Activated B cell treated with CpG ODN at 0.5 μM for 24 hours (primary cell): ENCODE measurements at regions not wholly inside any gene's neighbourhood (a gene's known extent, or its start where the extent isn't known, plus 50 kb on each side); places are given as distances from the start of the nearest gene placed in this dataset.

ENCODE experiments used
- ATAC-seq: fragments of 200-7000 bp; cut with Tn5 transposase; one replicate; pipeline ENCODE4 v1.10.0; 2021; ENCODE audit warnings: low read depth, mild to moderate bottlenecking, moderate library complexity
- CTCF ChIA-PET: fragments of 350-600 bp; sonication (Branson Sonifier 250); formaldehyde crosslinking; loops from one replicate; lab custom pipeline; 2021; ENCODE audit warnings: antibody characterized with exemption; lab: Charles Lee
- POLR2A ChIA-PET: fragments of 350-600 bp; sonication (Branson Sonifier 250); formaldehyde crosslinking; loops from one replicate; lab custom pipeline; 2021; ENCODE audit warnings: antibody characterized with exemption; lab: Charles Lee
- DNase-seq: peaks from one replicate; pipeline ENCODE4 v3.0.0; 2022
- H3K27ac Mint-ChIP-seq: one replicate; pipeline ENCODE4 v1.8.0; 2020; ENCODE audit warnings: mixed read lengths
- H3K27me3 Mint-ChIP-seq: one replicate; pipeline ENCODE4 v1.8.0; 2021; ENCODE audit warnings: mixed read lengths
- H3K36me3 Mint-ChIP-seq: one replicate; pipeline ENCODE4 v1.8.0; 2021; ENCODE audit warnings: low read depth, mixed read lengths
- H3K4me1 Mint-ChIP-seq: one replicate; pipeline ENCODE4 v1.8.0; 2021; ENCODE audit warnings: mixed read lengths
- H3K4me3 Mint-ChIP-seq: one replicate; pipeline ENCODE4 v1.8.0; 2020; ENCODE audit warnings: mild to moderate bottlenecking, mixed read lengths
- H3K9me3 Mint-ChIP-seq: one replicate; pipeline ENCODE4 v1.8.0; 2020; ENCODE audit warnings: mixed read lengths
- CTCF ChIP-seq: fragments of 200-600 bp; IDR thresholded peaks from one replicate; pipeline ENCODE4 v1.8.0; 2022; ENCODE audit warnings: antibody characterized with exemption, mild to moderate bottlenecking
- intact Hi-C: fragments of 100-400 bp; cut with micrococcal nuclease; formaldehyde crosslinking; loops from one replicate; pipeline ENCODE4 v1.15.1; 2024

- no peak for TF ChIP-seq CTCF
- no peaks in the 10 kb centered on the region for H3K9me3 Mint-ChIP-seq
- no peak for DNase-seq
- no peaks in the 10 kb centered on the region for H3K36me3 Mint-ChIP-seq
- H3K4me1 Mint-ChIP-seq = peaks cover 4% of the 10 kb centered on the region
- ChIA-PET CTCF (no interaction called here), POLR2A (no interaction called here)
- H3K27ac Mint-ChIP-seq = no peak overlapping the region
- H3K27me3 Mint-ChIP-seq = peaks cover 42% of the 10 kb centered on the region
- intact Hi-C loops = no loop called here
- no peak overlapping the region for H3K4me3 Mint-ChIP-seq
- no peak for ATAC-seq
Observed at GRCh38 chr6:165985281-165985805, 182.3 kb downstream of the TBXT start.

GRCh38 chr6:165984729-165985275, 182.8 kb downstream of the TBXT start:
- Mint-ChIP-seq H3K27ac (no peak overlapping the region), H3K36me3 (no peaks in the 10 kb centered on the region), H3K9me3 (no peaks in the 10 kb centered on the region), H3K4me3 (no peak overlapping the region), H3K27me3 (peaks cover 38% of the 10 kb centered on the region), H3K4me1 (peaks cover 4% of the 10 kb centered on the region)
- intact Hi-C loops = no loop called here
- ATAC-seq (no peak), DNase-seq (no peak)
- TF ChIP-seq CTCF = no peak
- ChIA-PET CTCF (no interaction called here), POLR2A (no interaction called here)

GRCh38 chr6:165983112-165984072, 184.3 kb downstream of the TBXT start:
- Mint-ChIP-seq H3K27me3 (peaks cover 33% of the 10 kb centered on the region), H3K36me3 (no peaks in the 10 kb centered on the region), H3K4me1 (peaks cover 4% of the 10 kb centered on the region), H3K27ac (no peak overlapping the region), H3K9me3 (no peaks in the 10 kb centered on the region), H3K4me3 (no peak overlapping the region)
- no peak for TF ChIP-seq CTCF
- POLR2A ChIA-PET = no interaction called here
- ATAC-seq (no peak), DNase-seq (no peak)
- CTCF ChIA-PET = no interaction called here
- intact Hi-C loops = no loop called here

GRCh38 chr6:165978476-165978875, 189.2 kb downstream of the TBXT start:
- POLR2A ChIA-PET = no interaction called here
- no peak for TF ChIP-seq CTCF
- Mint-ChIP-seq H3K27ac (no peak overlapping the region), H3K27me3 (peaks cover 14% of the 10 kb centered on the region), H3K4me3 (no peak overlapping the region), H3K36me3 (no peaks in the 10 kb centered on the region), H3K4me1 (no peaks in the 10 kb centered on the region), H3K9me3 (no peaks in the 10 kb centered on the region)
- ATAC-seq (no peak), DNase-seq (no peak)
- CTCF ChIA-PET = no interaction called here
- intact Hi-C loops = no loop called here

- Mint-ChIP-seq H3K9me3 (no peaks in the 10 kb centered on the region), H3K4me3 (no peak overlapping the region), H3K36me3 (no peaks in the 10 kb centered on the region), H3K4me1 (no peaks in the 10 kb centered on the region), H3K27me3 (peaks cover 11% of the 10 kb centered on the region), H3K27ac (no peak overlapping the region)
- TF ChIP-seq CTCF = no peak
- POLR2A ChIA-PET = no interaction called here
- ATAC-seq (no peak), DNase-seq (no peak)
- intact Hi-C loops = no loop called here
- CTCF ChIA-PET = no interaction called here
Observed at GRCh38 chr6:165976684-165977083, 191.0 kb downstream of the TBXT start.
